NOMO-1 treated with DMSO at 0.1 percent for 48 hours (cell line): ENCODE measurements at regions not wholly inside any gene's neighbourhood (a gene's known extent, or its start where the extent isn't known, plus 50 kb on each side); places are given as distances from the start of the nearest gene placed in this dataset.
"Not testable (repeated sequence)": the region's sequence is repeated elsewhere in the genome, so short reads cannot be mapped to it uniquely, and the experiment has no call there.

Experiments
- DNase-seq: peaks from one replicate; lab custom pipeline; 2025; ENCODE audit not compliant: unreplicated experiment; lab: John Stamatoyannopoulos, UW

- DNase-seq: no peak
Measured at GRCh38 chr13:79933389-79933788, 407.5 kb downstream of the SPRY2 start.

- no peak for DNase-seq
Measured at GRCh38 chr13:79932556-79932955, 408.4 kb downstream of the SPRY2 start.

- DNase-seq: not testable (repeated sequence)
Measured at GRCh38 chr13:79923973-79924556, 416.9 kb downstream of the SPRY2 start.

GRCh38 chr13:79919091-79919490 is 421.8 kb downstream of the SPRY2 start:
- no peak for DNase-seq

DNA sequence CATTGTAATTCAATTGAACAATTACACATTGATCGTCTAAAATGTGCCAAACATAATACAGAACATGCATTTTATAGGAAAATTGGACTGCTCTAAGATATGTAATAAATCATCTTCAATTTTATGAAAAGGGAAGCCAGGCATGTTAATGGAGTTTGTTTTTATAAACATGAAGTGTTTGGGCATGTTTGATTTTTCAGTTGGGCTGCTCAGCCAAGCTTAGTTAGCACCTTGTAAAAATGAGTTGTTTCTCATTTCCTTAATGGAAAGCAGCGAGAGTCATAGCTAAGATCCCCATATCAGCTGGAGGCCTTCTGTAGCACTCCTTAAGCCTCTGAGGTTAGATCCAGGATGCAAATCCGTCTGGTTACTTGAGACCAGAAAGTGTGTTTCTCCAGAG is 422.3 kb downstream of the SPRY2 start:
- no peak for DNase-seq

DNA sequence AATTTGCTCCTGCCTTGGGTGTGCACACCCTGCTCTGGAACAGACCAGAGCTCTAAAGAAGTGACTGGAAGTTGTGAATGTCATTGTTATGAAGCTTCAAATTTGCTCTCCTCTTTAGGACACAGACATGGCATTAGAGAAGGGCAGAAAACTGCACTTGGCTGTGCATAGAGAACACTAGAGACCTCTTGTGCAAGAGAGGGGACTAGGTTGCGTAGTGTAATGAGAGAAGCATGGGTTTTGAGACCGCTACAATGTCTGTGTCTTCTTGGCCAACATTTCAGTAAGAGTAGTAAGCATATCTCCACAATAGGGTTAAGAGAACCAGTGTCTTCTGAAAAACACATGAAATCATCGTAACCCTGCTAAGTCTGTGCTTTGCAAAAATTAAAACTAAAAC is 423.3 kb downstream of the SPRY2 start:
- DNase-seq: peak; percentile 42

GRCh38 chr13:79915114-79915811 is 425.7 kb downstream of the SPRY2 start:
- DNase-seq: no peak

DNA sequence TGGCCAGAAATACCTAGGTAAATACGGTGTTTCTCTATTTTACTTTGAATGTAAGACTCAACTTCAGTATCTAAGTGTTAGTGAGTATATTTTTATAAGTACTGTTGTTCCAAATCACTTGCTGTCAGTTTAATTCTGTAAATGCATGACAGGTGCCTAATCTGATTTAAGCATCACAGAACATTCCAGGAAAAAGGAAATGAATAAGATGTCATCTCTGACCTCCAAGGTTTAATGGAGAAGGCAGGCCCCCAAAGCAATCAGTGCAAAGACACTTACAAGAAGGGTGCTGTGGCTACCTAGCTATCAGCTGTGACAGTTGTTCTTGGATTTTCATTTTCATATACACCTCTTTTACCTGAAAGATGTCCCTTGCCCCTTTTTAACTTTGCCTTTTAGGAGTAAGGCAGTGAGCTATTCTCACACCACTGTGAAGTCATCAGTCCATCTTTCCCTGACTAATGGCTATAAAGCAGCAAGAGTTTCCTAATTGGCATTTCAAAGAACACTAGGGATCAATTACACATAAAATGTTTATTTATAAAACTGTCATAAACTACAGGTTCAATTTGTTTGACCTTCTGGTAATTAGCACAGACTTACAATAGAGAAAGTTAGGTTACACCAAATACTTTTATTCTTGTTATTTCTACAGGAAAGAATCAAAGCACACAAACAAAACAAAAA is 427.6 kb downstream of the SPRY2 start:
- DNase-seq: no peak

- no peak for DNase-seq
Measured at GRCh38 chr13:79912403-79912802, 428.5 kb downstream of the SPRY2 start.

GRCh38 chr13:79910875-79911540 is 429.9 kb downstream of the SPRY2 start:
- DNase-seq: no peak

GRCh38 chr13:79909644-79910043 is 428.7 kb downstream of the NDFIP2 start:
- no peak for DNase-seq

DNA sequence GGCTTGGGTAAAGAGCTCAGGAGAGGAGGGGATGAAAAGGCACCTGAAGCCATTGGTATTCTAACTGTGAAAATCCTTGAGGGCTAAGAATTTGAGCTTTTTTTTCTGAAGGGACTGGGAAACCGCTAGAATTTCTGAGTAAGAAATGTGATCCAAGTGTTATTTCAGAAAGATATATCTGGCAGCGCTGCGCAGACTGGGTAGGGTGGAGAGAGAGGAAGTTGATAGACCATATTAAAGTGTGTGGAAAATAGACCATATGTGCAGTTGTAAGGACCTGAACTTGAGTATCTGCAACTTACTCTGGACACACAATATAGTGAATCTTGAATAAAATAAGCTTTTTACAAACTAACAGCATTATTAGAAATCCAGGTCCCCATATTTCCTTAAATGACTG is 427.4 kb downstream of the NDFIP2 start:
- DNase-seq: no peak

DNA sequence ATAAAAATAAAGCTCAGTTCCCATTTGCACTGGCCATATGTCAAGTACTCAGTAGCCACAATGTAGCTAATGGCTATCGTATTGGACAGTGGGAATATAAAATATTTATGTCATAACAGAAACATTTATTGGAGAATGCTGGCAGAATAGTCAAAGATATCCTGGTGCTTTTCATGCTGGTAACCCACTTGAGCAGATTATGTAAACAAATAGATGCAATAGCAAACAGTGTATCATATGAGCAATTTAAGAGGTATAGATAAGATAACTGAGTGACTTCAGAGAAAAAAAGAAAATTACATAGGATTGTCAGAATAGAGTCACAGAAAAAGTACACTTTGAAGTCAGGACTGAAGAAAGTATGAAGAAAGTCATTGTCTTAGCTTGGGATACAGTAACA is 426.6 kb downstream of the NDFIP2 start:
- DNase-seq: no peak

DNA sequence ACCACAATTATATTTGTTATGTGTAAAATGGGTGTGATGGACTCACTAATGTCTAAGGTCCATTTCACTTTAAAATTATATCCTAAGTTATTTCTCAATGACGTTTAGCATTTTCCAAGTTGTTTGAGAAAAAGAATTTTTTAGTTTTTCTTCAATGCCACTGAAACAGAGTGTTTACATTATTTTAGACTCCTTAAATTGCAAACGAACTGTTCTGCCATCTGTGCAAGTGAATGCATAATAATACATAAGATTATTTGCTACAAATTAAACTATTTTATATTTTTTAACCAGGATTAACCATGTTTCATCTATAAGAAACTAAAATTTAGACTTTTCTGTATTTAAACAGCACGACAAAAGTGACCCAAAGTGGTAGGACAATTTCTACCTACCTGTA is 425.4 kb downstream of the NDFIP2 start:
- no peak for DNase-seq

- no peak for DNase-seq
Measured at GRCh38 chr13:79905018-79905417, 424.1 kb downstream of the NDFIP2 start.

DNA sequence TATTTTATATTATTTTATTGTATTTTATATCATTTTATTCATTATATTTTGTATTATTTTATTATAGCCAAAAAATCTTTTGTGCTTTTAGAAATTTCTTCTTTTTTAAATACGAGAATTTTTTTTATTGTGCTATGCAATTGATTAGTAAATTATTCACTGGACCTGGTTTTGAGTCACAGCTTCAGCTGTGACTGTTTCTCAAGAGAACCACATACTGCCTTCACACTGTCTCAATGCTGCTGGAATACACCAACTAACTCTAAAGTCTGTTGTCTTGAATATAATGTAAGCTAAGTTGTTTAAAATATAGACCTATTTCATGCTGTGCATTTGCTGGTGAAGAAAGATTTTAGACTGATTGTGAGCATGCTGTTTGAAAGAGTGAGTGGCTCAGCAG is 423.6 kb downstream of the NDFIP2 start:
- DNase-seq: no peak

DNA sequence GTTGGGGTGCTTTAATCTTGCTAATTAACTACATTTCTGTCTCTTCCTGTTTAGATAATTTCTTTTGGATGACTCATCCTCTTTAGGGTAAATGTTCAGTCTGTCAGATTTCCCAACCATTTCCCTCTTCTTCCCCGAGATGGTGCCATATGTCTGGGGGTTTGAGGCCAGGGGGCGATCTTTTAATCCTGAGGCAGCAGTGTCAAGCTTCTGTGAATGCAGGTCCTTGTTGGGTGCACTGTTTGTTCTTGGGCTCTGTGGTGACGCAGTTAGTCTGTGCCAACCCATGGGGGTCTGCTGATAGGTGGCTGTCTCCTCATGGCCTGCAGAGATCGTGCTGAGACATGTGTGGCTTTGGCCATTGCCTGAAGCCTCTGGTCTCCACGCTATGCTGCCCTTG is 420.4 kb downstream of the NDFIP2 start:
- peak; percentile 83 for DNase-seq

- DNase-seq: no peak
Measured at GRCh38 chr13:79900356-79900755, 419.4 kb downstream of the NDFIP2 start.

DNA sequence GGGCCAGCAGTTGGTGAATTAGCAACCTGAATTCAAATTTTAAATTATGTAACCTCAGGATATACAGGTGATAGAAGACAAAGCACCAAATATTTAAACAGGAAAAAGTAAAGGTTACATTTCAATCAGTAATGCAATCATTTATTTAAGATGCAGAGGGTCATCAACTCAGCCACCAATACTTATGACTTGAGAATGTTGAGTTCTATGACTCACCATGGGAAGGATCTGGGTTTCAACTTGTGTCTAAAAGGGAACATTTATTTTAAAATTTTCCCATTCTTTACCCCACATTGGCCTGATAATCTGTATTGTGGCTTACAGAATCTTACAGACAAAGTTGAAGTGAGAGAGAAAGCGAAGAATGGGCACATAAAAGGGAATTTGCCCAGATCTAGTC is 418.0 kb downstream of the NDFIP2 start:
- no peak for DNase-seq

DNA sequence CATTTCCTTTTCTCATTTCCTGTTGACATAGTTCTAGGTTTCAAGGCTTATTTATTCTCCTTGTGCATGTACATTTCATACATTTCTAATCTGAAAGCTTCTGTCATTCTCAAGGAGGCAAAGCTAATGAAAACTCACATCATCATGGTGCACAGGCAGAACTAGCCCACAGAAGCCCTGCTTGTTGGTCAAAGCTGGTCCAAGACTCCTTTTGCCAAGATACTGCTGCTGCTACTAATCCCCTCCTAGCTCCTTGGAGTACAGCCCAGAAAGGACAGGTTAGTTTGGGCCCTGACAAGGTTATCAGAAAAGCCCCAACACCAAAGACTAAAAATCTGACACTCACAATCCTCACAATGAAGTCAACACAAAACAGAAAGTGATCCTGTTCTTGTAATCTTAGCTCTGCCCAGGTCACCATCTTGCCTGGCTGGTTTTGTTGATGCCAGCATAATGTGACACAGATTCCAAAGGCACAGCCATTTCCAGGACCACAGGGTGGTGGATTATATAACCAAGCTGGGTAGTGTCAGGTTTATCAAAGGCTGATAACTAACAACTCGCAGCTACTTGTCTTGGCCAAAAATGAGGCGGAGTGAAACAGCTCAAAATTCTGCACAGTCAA is 417.4 kb downstream of the NDFIP2 start:
- no peak for DNase-seq

GRCh38 chr13:79896851-79897250 is 415.9 kb downstream of the NDFIP2 start:
- no peak for DNase-seq
